ENCODE measurements at regions not wholly inside any gene's neighbourhood (a gene's known extent, or its start where the extent isn't known, plus 50 kb on each side); places are given as distances from the start of the nearest gene placed in this dataset.

DNA sequence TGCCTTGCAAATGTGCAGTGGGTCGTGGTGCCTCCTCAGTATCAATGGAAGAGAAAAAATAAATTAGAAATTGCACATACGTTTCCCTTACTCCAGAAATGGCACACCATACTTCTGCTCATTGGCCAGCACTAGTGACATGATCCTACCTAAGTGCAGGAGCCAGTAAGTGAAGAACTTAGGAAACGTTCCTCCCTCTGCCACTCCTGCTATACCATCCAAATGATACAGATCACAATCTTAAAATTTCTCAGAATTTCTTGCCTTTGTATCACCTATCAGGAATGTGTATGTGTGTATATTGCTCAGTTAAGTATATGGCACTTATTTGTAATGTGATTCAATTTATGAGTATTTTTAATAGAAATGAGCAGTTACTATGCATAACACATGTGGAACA is 237.0 kb upstream of the UBE2E3 start:
- TF ChIP-seq, protein P1, sequence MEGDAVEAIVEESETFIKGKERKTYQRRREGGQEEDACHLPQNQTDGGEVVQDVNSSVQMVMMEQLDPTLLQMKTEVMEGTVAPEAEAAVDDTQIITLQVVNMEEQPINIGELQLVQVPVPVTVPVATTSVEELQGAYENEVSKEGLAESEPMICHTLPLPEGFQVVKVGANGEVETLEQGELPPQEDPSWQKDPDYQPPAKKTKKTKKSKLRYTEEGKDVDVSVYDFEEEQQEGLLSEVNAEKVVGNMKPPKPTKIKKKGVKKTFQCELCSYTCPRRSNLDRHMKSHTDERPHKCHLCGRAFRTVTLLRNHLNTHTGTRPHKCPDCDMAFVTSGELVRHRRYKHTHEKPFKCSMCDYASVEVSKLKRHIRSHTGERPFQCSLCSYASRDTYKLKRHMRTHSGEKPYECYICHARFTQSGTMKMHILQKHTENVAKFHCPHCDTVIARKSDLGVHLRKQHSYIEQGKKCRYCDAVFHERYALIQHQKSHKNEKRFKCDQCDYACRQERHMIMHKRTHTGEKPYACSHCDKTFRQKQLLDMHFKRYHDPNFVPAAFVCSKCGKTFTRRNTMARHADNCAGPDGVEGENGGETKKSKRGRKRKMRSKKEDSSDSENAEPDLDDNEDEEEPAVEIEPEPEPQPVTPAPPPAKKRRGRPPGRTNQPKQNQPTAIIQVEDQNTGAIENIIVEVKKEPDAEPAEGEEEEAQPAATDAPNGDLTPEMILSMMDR (conservative IDR thresholded peaks at IDR 0.05), result no peak
- TF ChIP-seq EZH2 (IDR thresholded peaks at IDR 0.05; ENCODE audit: low read depth), result no peak
